ENCODE measurements at regions not wholly inside any gene's neighbourhood (a gene's known extent, or its start where the extent isn't known, plus 50 kb on each side); places are given as distances from the start of the nearest gene placed in this dataset.
"Not testable (repeated sequence)": the region's sequence is repeated elsewhere in the genome, so short reads cannot be mapped to it uniquely, and the experiment has no call there.

DNA sequence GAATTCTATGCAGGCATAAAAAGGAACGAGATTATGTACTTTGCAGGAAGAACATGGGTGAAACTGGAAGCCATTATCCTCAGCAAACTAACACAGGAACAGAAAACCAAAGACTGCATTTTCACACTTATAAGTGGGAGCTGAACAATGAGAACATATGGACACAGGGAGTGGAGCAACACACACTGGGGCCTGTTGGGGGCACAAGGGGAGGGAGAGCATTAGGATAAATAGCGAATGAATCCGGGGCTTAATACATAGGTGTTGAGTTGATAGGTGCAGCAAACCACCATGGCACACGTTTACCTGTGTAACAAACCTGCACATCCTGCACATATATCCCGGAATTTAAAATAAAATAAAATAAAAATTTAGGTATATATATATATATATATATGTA, 80.2 kb upstream of the ZFP42 start:
- TF ChIP-seq GABPA (IDR thresholded peaks at IDR 0.05; ENCODE audit: low read depth); POLR2AphosphoS5 (IDR thresholded peaks at IDR 0.05; ENCODE audit: low read depth); SPI1 (IDR thresholded peaks at IDR 0.05; ENCODE audit: borderline replicate concordance, low read depth); REST (IDR thresholded peaks at IDR 0.05; ENCODE audit: insufficient replicate concordance, low read depth): not testable (repeated sequence)
- TF ChIP-seq, protein P1, sequence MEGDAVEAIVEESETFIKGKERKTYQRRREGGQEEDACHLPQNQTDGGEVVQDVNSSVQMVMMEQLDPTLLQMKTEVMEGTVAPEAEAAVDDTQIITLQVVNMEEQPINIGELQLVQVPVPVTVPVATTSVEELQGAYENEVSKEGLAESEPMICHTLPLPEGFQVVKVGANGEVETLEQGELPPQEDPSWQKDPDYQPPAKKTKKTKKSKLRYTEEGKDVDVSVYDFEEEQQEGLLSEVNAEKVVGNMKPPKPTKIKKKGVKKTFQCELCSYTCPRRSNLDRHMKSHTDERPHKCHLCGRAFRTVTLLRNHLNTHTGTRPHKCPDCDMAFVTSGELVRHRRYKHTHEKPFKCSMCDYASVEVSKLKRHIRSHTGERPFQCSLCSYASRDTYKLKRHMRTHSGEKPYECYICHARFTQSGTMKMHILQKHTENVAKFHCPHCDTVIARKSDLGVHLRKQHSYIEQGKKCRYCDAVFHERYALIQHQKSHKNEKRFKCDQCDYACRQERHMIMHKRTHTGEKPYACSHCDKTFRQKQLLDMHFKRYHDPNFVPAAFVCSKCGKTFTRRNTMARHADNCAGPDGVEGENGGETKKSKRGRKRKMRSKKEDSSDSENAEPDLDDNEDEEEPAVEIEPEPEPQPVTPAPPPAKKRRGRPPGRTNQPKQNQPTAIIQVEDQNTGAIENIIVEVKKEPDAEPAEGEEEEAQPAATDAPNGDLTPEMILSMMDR (IDR thresholded peaks at IDR 0.05; ENCODE audit: insufficient read depth, low read length), result not testable (repeated sequence)
